ENCODE measurements at regions not wholly inside any gene's neighbourhood (a gene's known extent, or its start where the extent isn't known, plus 50 kb on each side); places are given as distances from the start of the nearest gene placed in this dataset.

DNA sequence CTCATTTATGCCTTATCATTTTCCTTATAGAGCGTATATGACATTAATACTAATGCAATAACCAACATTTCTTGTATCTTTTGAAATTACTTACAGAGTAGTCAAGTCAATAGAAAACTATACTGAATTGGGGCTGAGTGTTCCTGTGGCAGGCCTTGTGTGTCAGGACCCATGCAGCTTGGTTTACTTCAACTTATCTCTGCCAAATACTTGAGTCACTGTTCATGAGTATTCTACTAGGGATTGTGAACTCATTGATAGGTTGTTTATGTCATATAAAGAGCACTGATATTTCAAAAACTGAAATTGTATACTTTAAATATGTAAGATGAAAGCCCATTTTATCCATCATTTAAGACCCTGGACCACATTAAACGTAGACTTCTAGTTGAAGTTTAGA, 688.6 kb upstream of the SLITRK1 start:
- TF ChIP-seq, protein P1, sequence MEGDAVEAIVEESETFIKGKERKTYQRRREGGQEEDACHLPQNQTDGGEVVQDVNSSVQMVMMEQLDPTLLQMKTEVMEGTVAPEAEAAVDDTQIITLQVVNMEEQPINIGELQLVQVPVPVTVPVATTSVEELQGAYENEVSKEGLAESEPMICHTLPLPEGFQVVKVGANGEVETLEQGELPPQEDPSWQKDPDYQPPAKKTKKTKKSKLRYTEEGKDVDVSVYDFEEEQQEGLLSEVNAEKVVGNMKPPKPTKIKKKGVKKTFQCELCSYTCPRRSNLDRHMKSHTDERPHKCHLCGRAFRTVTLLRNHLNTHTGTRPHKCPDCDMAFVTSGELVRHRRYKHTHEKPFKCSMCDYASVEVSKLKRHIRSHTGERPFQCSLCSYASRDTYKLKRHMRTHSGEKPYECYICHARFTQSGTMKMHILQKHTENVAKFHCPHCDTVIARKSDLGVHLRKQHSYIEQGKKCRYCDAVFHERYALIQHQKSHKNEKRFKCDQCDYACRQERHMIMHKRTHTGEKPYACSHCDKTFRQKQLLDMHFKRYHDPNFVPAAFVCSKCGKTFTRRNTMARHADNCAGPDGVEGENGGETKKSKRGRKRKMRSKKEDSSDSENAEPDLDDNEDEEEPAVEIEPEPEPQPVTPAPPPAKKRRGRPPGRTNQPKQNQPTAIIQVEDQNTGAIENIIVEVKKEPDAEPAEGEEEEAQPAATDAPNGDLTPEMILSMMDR (IDR thresholded peaks at IDR 0.05), result no peak
- TF ChIP-seq POLR2A (IDR thresholded peaks at IDR 0.05) (no peak), EP300 (IDR thresholded peaks at IDR 0.05) (no peak), POLR2AphosphoS5 (IDR thresholded peaks at IDR 0.05) (no peak)

Measured in upper lobe of left lung (tissue), 4 donors.